Lower leg skin (tissue), 4 donors: ENCODE measurements at regions not wholly inside any gene's neighbourhood (a gene's known extent, or its start where the extent isn't known, plus 50 kb on each side); places are given as distances from the start of the nearest gene placed in this dataset.

Experiments used
- DNase-seq, 2 donors: peaks; one replicate each; pipeline ENCODE4 v3.0.0-alpha.2; 2019; ENCODE audit warnings: low spot score in 2 of 2
- H3K4me3 ChIP-seq: fragments of 200-600 bp; sonication (generic); 2 replicates; pipeline ENCODE4 v1.5.1; 2017; ENCODE audit warnings: mild to moderate bottlenecking, low read depth; ENCODE audit not compliant: poor library complexity, severe bottlenecking
- POLR2A ChIP-seq, 2 donors: fragments of 450-650 bp; IDR thresholded peaks; one replicate each; pipeline ENCODE4 v1.6.1; 2016 to 2017; ENCODE audit warnings: antibody characterized with exemption in 2 of 2, mild to moderate bottlenecking in 1 of 2, moderate library complexity in 1 of 2
- WGBS, 2 donors: methylation state at CpG; one replicate each; pipeline ENCODE4 v1.1.5; 2018; 5-methylcytosine and 5-hydroxymethylcytosine counted together
- intact Hi-C: fragments of 100-400 bp; cut with DNase I; formaldehyde crosslinking; loops from one replicate; pipeline ENCODE4 v1.15.0; 2023; ENCODE audit warnings: low total_unique reads
- TF ChIP-seq, protein P1 (sequence below), 3 donors: fragments of 450-650 bp; IDR thresholded peaks; one replicate each; pipeline ENCODE4 v1.5.1; 2016; ENCODE audit warnings: antibody characterized with exemption in 3 of 3, mild to moderate bottlenecking in 3 of 3, moderate library complexity in 2 of 3

DNA sequence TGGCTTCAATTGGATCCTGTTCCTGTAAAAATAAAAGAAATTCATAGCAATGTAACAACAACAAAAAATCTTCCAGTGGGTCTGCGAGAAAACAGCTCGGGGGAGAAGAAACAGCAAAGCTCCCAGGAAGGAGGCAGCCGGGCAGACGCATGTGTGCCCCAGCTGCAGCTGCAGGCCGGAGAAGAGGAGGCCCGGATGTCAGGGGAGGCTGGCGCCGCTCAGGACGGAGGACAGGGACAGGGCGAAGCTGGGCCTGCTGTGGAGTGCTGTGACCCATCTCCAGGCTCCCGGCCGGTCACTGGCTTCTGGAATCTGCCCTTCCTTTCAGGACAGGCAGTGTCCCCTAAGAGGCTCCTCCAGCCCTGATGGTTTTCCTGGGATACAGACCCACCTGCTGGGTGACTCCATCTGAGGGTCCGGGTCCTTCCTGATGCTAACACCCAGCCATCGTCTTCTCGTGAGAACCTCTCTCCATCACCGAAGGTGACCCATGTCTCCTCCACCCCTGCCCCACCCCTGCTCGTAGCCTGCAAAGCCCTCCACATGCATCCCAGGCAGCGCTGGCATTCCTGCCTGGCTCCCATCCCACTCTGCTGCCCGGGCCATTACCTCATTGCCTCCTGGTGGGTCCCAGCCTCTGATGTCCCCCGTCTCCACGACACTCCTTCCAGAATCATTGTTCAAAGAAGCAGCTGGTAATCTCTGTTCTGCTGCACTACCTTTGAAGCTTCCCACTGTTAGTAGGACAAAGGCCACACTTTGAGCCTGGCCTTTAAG, 145.4 kb upstream of the TWIST2 start:
- intact Hi-C loops, result no loop called here
- 81 to 85% methylated on average over 21 of the region's 21 CpGs for whole genome bisulfite sequencing, 2 donors
- H3K4me3 ChIP-seq, result no peak overlapping the region
- TF ChIP-seq, protein P1, sequence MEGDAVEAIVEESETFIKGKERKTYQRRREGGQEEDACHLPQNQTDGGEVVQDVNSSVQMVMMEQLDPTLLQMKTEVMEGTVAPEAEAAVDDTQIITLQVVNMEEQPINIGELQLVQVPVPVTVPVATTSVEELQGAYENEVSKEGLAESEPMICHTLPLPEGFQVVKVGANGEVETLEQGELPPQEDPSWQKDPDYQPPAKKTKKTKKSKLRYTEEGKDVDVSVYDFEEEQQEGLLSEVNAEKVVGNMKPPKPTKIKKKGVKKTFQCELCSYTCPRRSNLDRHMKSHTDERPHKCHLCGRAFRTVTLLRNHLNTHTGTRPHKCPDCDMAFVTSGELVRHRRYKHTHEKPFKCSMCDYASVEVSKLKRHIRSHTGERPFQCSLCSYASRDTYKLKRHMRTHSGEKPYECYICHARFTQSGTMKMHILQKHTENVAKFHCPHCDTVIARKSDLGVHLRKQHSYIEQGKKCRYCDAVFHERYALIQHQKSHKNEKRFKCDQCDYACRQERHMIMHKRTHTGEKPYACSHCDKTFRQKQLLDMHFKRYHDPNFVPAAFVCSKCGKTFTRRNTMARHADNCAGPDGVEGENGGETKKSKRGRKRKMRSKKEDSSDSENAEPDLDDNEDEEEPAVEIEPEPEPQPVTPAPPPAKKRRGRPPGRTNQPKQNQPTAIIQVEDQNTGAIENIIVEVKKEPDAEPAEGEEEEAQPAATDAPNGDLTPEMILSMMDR (IDR thresholded peaks at IDR 0.05), result no peak
- TF ChIP-seq POLR2A (IDR thresholded peaks at IDR 0.05), result no peak
- DNase-seq, result peak; percentile 10 to 79

DNA sequence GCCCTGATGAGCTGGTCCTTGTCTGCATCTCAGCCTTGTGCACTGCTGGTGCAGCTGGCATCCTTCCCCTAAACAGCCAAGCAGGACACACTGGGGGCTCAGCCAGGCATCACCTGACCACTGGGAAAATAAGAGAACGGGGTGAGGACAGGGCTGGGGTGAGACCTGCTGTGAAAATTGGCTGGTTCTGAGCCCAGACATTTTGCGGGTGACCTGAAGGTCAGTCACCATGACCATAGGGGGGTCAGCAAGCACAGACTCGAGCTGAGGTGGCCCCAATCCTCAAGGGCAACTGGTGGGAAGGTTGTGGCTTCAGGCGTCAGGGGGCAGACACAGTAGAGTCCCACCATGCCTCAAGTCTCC, 144.9 kb upstream of the TWIST2 start:
- H3K4me3 ChIP-seq, result no peak overlapping the region
- DNase-seq, result peak; percentile 4 to 32
- intact Hi-C loops, result no loop called here
- TF ChIP-seq POLR2A (IDR thresholded peaks at IDR 0.05), result no peak
- TF ChIP-seq, protein P1 (IDR thresholded peaks at IDR 0.05), result no peak
- WGBS, 2 donors, result 88 to 90% methylated on average over 4 of the region's 4 CpGs

DNA sequence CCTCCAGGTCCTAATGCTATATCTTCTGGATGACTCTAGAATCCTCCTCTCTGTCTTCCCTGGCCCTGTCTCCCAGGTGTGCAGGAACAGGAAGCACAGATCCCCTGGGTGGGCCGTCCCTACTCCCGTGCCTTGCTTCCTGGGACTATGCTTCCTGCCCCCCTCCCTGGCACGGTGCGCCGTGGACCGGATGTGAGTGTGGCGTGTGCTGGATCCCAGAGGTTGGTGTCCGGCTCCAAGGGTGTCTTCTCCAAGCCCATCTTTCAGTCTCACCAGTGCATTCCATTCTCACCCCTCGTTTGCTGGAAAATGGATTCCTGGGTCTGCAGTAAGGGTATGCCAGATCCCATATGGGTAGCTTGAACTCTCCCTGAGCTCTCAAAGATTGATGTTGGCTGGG, 144.4 kb upstream of the TWIST2 start:
- peak; percentile 9 to 50 for DNase-seq
- H3K4me3 ChIP-seq, result no peak overlapping the region
- TF ChIP-seq, protein P1 (IDR thresholded peaks at IDR 0.05), result no peak
- intact Hi-C loops, result no loop called here
- 89 to 99% methylated on average over 9 of the region's 9 CpGs for WGBS, 2 donors

DNA sequence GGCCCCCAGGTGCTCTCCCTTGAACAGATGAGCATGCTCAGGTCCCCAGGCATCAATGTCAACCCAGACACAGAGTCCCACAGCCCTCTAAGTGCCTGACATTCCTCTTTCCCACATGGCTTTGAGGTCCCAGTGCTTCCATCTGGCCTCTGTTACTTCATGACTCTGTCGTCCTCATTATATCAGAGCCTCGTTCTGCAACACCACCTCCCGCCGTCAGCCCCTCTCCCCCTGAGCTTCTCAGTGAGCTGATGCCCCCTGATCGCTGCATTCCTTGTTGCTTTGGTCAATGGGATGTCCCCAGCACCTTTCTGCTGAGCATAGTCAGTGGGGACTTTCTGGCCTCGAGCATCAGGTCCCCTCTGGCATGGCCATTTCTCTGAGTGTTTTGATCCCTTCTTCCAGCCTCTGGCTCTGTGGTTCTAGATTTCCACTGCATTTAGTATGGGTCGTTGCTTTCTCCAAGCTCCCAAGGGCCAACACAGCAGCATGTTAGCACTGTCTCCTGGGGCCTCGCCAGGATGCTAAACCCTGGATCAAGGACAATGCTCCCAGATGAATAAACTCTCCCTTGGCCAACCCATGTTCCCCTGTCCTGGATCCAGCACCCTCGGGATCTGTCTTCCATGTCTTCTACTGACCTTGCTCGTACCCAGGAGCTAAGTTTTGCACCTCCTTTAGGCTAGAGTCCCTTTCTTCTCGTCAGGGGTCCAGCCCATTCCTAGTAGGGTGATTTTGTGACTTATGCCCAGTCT, 143.2 kb upstream of the TWIST2 start:
- 86 to 89% methylated on average over 11 of the region's 11 CpGs for WGBS, 2 donors
- no peak overlapping the region for H3K4me3 ChIP-seq
- intact Hi-C loops, result no loop called here
- peak in 1 of 2 donors; percentile 71 for DNase-seq
- TF ChIP-seq, protein P1 (IDR thresholded peaks at IDR 0.05), result no peak
- TF ChIP-seq POLR2A (IDR thresholded peaks at IDR 0.05), result no peak

DNA sequence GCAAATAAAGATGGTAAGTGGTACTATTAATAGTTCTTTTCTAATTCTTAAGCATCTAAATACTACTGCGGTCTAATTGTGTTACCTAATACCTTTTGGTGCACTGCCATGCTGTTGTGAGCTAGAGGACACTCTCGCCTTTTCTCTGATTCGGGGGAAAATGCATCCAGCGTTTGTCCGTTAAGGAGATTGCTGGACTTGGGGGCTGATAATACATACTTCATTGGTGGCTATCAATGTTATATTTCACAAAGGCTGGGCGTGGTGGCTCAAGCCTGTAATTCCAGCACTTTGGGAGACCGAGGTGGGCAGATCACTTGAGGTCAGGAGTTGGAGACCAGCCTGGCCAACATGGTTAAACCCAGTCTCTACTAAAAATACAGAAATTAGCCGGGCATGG, 141.7 kb upstream of the TWIST2 start:
- DNase-seq, result peak in 1 of 2 donors; percentile 23
- intact Hi-C loops, result no loop called here
- 95 to 97% methylated on average over 8 of the region's 8 CpGs for WGBS, 2 donors
- H3K4me3 ChIP-seq, result no peak overlapping the region
- TF ChIP-seq, protein P1 (IDR thresholded peaks at IDR 0.05), result no peak
- no peak for TF ChIP-seq POLR2A (IDR thresholded peaks at IDR 0.05)
